ENCODE measurements at regions not wholly inside any gene's neighbourhood (a gene's known extent, or its start where the extent isn't known, plus 50 kb on each side); places are given as distances from the start of the nearest gene placed in this dataset.
"Not testable (repeated sequence)": the region's sequence is repeated elsewhere in the genome, so short reads cannot be mapped to it uniquely, and the experiment has no call there.

GRCh38 chr3:124140746-124141145 is 148.8 kb upstream of the ROPN1 start:
- no peak for DNase-seq

GRCh38 chr3:124142389-124142970 is 150.6 kb upstream of the ROPN1 start:
- no peak for DNase-seq

GRCh38 chr3:124143047-124143446 is 151.1 kb upstream of the ROPN1 start:
- no peak for DNase-seq

GRCh38 chr3:124144035-124144814 is 152.3 kb upstream of the ROPN1 start:
- DNase-seq = no peak

- no peak for DNase-seq
Observed at GRCh38 chr3:124147429-124147828, 155.5 kb upstream of the ROPN1 start.

GRCh38 chr3:124147946-124148345 is 156.0 kb upstream of the ROPN1 start:
- DNase-seq = no peak

GRCh38 chr3:124149081-124149480 is 157.2 kb upstream of the ROPN1 start:
- no peak for DNase-seq

- DNase-seq = no peak
Observed at GRCh38 chr3:124149771-124150170, 157.8 kb upstream of the ROPN1 start.

GRCh38 chr3:124152891-124153290 is 161.0 kb upstream of the ROPN1 start:
- not testable (repeated sequence) for DNase-seq

- DNase-seq = no peak
Observed at GRCh38 chr3:124156866-124157712, 165.2 kb upstream of the ROPN1 start.

- DNase-seq = no peak
Observed at GRCh38 chr3:124157748-124158147, 165.8 kb upstream of the ROPN1 start.

- no peak for DNase-seq
Observed at GRCh38 chr3:124158168-124158881, 166.4 kb upstream of the ROPN1 start.

GRCh38 chr3:124161448-124161847 is 169.5 kb upstream of the ROPN1 start:
- DNase-seq = no peak

GRCh38 chr3:124163689-124164088 is 171.8 kb upstream of the ROPN1 start:
- no peak for DNase-seq

GRCh38 chr3:124168271-124168670 is 176.3 kb upstream of the ROPN1 start:
- DNase-seq = no peak

GRCh38 chr3:124172283-124172682 is 180.4 kb upstream of the ROPN1 start:
- no peak for DNase-seq

- DNase-seq = no peak
Observed at GRCh38 chr3:124172816-124173215, 180.9 kb upstream of the ROPN1 start.

GRCh38 chr3:124174476-124174875 is 182.6 kb upstream of the ROPN1 start:
- no peak for DNase-seq

GRCh38 chr3:124174910-124175874 is 183.3 kb upstream of the ROPN1 start:
- DNase-seq = no peak

- DNase-seq = no peak
Observed at GRCh38 chr3:124177071-124177470, 185.1 kb upstream of the ROPN1 start.

- no peak for DNase-seq
Observed at GRCh38 chr3:124178531-124178930, 186.6 kb upstream of the ROPN1 start.

GRCh38 chr3:124200407-124200806 is 208.5 kb upstream of the ROPN1 start:
- no peak for DNase-seq

All from activated CD8-positive, alpha-beta memory T cell treated with anti-CD3 and anti-CD28 coated beads, Interleukin-2, amount 50 U/mL, for 4 hours (primary cell).